ENCODE measurements at regions not wholly inside any gene's neighbourhood (a gene's known extent, or its start where the extent isn't known, plus 50 kb on each side); places are given as distances from the start of the nearest gene placed in this dataset.

- Mint-ChIP-seq H3K9me3 (peaks cover 0 to 6% (median 2%) of the 10 kb centered on the region in 3 donors), H3K4me1 (peaks cover 37 to 52% (median 45%) of the 10 kb centered on the region in 3 donors), H3K4me3 (no peak overlapping the region), H3K27me3 (peaks cover 1 to 3% of the 10 kb centered on the region in 2 donors), H3K27ac (peak overlapping the region in 1 of 2 donors; percentile 56), H3K36me3 (no peaks in the 10 kb centered on the region)
- H3K4me1 ChIP-seq (ENCODE audit: control insufficient read depth in 1 of 2, extremely low read depth in 1 of 2, insufficient read depth in 2 of 2, low read length in 2 of 2) = peaks cover 13 to 32% of the 10 kb centered on the region in 2 experiments
- ATAC-seq (replicated peaks in 1 of 4) (no peak), DNase-seq (no peak)
- H3K27me3 ChIP-seq (replicated peaks in 1 of 2; ENCODE audit: control insufficient read depth in 2 of 2, extremely low read depth in 1 of 2, insufficient read depth in 2 of 2, low read length in 1 of 2) = no peaks in the 10 kb centered on the region
- no peaks in the 10 kb centered on the region for H3K36me3 ChIP-seq (ENCODE audit: control insufficient read depth in 2 of 2, extremely low read depth in 1 of 2, insufficient read depth in 1 of 2, low read length in 1 of 2)
- POLR2A ChIA-PET = no interaction called here
- WGBS (ENCODE audit: insufficient coverage) = no CpG with 5 or more reads among the region's 5 CpGs
- no peak overlapping the region for H3K27ac ChIP-seq (ENCODE audit: low read length)
- CTCF ChIA-PET = no interaction called here
- no peak overlapping the region for H3K4me3 ChIP-seq (ENCODE audit: control insufficient read depth in 1 of 2, extremely low read depth in 1 of 2, low read length in 1 of 2)
- H3K9me3 ChIP-seq = no peaks in the 10 kb centered on the region
Measured at GRCh38 chr6:110558575-110558974, 82.2 kb upstream of the SLC22A16 start.

DNA sequence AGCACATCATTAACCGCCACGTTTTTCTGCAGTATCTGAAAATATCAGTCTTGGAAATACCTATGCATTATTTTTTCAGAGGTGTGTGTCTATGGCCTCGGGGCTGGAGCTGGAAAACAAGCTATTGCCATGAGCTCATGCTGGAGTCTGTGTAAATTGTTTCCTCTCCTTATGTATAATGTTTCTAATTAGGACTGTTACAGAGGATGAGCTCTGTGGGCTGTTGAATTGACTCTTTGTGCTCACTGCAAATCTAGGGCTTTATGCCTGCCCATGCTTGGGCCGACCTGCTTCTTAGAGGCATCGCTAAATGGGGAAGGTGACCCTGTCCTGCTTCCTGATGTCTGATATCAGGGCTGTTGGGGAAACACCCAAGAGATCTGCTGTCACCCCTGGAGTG is 80.8 kb upstream of the SLC22A16 start:
- H3K4me3 Mint-ChIP-seq = no peak overlapping the region
- peaks cover 13 to 31% of the 10 kb centered on the region in 2 experiments for H3K4me1 ChIP-seq (ENCODE audit: control insufficient read depth in 1 of 2, extremely low read depth in 1 of 2, insufficient read depth in 2 of 2, low read length in 2 of 2)

DNA sequence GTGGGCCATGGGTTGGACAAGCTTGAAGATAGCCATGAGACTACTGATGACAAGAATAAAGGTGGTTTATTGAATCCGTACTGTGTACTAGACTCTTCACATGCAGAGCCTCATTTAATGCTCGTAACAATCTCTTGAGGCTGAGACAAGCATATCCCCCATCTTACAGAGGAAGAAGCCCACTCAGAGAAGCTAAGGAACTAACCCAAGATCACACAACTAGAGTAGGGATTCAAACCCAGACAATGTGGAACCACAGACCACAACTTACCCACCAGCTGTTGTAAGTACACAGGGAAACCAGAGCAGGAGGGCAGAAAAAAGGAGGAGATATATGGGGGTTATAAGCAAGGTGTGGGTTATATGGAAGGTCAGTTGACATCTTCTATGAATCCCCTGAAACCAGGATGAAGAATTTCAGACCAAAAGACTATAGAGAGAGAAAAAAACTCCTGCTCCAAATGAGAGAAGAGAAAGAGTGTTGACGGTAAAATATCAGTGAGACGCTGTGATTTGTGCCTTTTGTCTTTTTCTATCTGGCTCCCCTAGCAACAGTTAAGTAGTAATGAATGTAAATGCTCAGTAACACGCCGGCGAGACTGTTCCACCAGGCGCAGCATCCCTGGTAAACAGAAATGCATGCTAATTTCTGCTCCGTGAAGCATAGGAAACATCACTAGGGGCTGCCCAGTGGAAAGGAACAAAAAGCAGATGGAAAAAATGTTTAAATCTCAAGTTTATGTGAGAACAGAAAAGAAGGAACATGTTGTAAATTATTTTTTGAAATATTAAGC is 80.1 kb upstream of the SLC22A16 start:
- Histone ChIP-seq H3K9me3 (no peaks in the 10 kb centered on the region), H3K27ac (ENCODE audit: low read length) (no peak overlapping the region), H3K36me3 (ENCODE audit: control insufficient read depth in 2 of 2, extremely low read depth in 1 of 2, insufficient read depth in 1 of 2, low read length in 1 of 2) (no peaks in the 10 kb centered on the region), H3K4me1 (ENCODE audit: control insufficient read depth in 1 of 2, extremely low read depth in 1 of 2, insufficient read depth in 2 of 2, low read length in 2 of 2) (peaks cover 10 to 24% of the 10 kb centered on the region in 2 experiments), H3K27me3 (replicated peaks in 1 of 2; ENCODE audit: control insufficient read depth in 2 of 2, extremely low read depth in 1 of 2, insufficient read depth in 2 of 2, low read length in 1 of 2) (no peaks in the 10 kb centered on the region), H3K4me3 (ENCODE audit: control insufficient read depth in 1 of 2, extremely low read depth in 1 of 2, low read length in 1 of 2) (no peak overlapping the region)
- Mint-ChIP-seq H3K36me3 (no peaks in the 10 kb centered on the region), H3K27me3 (peaks cover 4% of the 10 kb centered on the region in 2 donors), H3K4me1 (peaks cover 28 to 35% (median 28%) of the 10 kb centered on the region in 3 donors), H3K4me3 (no peak overlapping the region), H3K27ac (no peak overlapping the region), H3K9me3 (peaks cover 0 to 8% (median 5%) of the 10 kb centered on the region in 3 donors)
- ChIA-PET CTCF (interaction anchor here in 1 of 2 donors (1.3 kb wide), 1 partner anchor 19 kb away, joined by 3 read pairs; no protein-coding TSS in a partner anchor), POLR2A (no interaction called here)
- ATAC-seq (replicated peaks in 1 of 4) = no peak
- no peak for DNase-seq
- WGBS (ENCODE audit: insufficient coverage) = 84% methylated on average over 5 of the region's 9 CpGs

More for the DNA sequence above, 80.8 kb upstream of the SLC22A16 start:
- WGBS (ENCODE audit: insufficient coverage) = 88% methylated on average over 2 of the region's 5 CpGs
- ATAC-seq (replicated peaks in 1 of 4) (no peak), DNase-seq (no peak)
- ChIA-PET POLR2A (no interaction called here), CTCF (interaction anchor here in 1 of 2 donors (1.3 kb wide), 1 partner anchor 19 kb away, joined by 3 read pairs; no protein-coding TSS in a partner anchor)
- Mint-ChIP-seq H3K4me1 (peaks cover 34 to 42% (median 34%) of the 10 kb centered on the region in 3 donors), H3K27ac (no peak overlapping the region), H3K27me3 (peaks cover 3 to 4% of the 10 kb centered on the region in 2 donors), H3K36me3 (no peaks in the 10 kb centered on the region), H3K9me3 (peaks cover 0 to 4% (median 3%) of the 10 kb centered on the region in 3 donors)
- H3K9me3 ChIP-seq = no peaks in the 10 kb centered on the region
- no peak overlapping the region for H3K27ac ChIP-seq (ENCODE audit: low read length)
- no peaks in the 10 kb centered on the region for H3K36me3 ChIP-seq (ENCODE audit: control insufficient read depth in 2 of 2, extremely low read depth in 1 of 2, insufficient read depth in 1 of 2, low read length in 1 of 2)
- H3K4me3 ChIP-seq (ENCODE audit: control insufficient read depth in 1 of 2, extremely low read depth in 1 of 2, low read length in 1 of 2) = no peak overlapping the region
- H3K27me3 ChIP-seq (replicated peaks in 1 of 2; ENCODE audit: control insufficient read depth in 2 of 2, extremely low read depth in 1 of 2, insufficient read depth in 2 of 2, low read length in 1 of 2) = no peaks in the 10 kb centered on the region

DNA sequence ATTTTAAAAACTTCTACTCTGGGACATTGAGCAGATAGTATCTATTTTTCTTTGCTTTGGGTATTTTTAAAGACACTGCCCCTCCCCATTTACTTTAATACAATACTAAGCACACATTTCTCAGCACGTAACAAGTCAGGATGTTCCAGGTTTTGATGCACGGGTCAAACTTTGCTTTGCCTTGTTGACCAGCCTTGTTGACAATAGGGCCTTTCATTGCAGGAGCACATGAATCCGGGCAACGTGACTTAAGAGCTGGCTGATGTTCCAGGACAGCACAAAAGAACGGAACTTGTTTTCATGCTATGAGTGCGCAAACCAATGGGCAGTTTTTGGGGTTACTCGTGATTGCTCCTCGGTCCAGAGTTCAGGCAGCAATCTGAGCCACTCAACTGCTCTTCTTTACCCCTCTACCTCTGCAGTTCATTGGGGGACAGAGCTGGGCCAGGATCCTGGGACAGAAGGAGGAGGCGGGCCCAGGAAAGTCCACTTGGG is 78.6 kb upstream of the SLC22A16 start:
- Histone ChIP-seq H3K9me3 (no peaks in the 10 kb centered on the region), H3K4me1 (ENCODE audit: control insufficient read depth in 1 of 2, extremely low read depth in 1 of 2, insufficient read depth in 2 of 2, low read length in 2 of 2) (peaks cover under 1 to 13% of the 10 kb centered on the region in 2 experiments), H3K27ac (ENCODE audit: low read length) (no peak overlapping the region), H3K27me3 (replicated peaks in 1 of 2; ENCODE audit: control insufficient read depth in 2 of 2, extremely low read depth in 1 of 2, insufficient read depth in 2 of 2, low read length in 1 of 2) (peaks cover 0 to 6% of the 10 kb centered on the region in 2 experiments), H3K36me3 (ENCODE audit: control insufficient read depth in 2 of 2, extremely low read depth in 1 of 2, insufficient read depth in 1 of 2, low read length in 1 of 2) (no peaks in the 10 kb centered on the region), H3K4me3 (ENCODE audit: control insufficient read depth in 1 of 2, extremely low read depth in 1 of 2, low read length in 1 of 2) (no peak overlapping the region)
- 92% methylated on average over 6 of the region's 9 CpGs for WGBS (ENCODE audit: insufficient coverage)
- ChIA-PET CTCF (no interaction called here), POLR2A (no interaction called here)
- H3K4me3 Mint-ChIP-seq = no peak overlapping the region
- no peaks in the 10 kb centered on the region for H3K36me3 Mint-ChIP-seq
- peaks cover 0 to 8% (median 5%) of the 10 kb centered on the region in 3 donors for H3K9me3 Mint-ChIP-seq
- DNase-seq (no peak), ATAC-seq (replicated peaks in 1 of 4) (no peak)
- peaks cover 12 to 20% (median 13%) of the 10 kb centered on the region in 3 donors for H3K4me1 Mint-ChIP-seq
- H3K27ac Mint-ChIP-seq = no peak overlapping the region
- H3K27me3 Mint-ChIP-seq = peaks cover 4 to 7% of the 10 kb centered on the region in 2 donors

- ATAC-seq (replicated peaks in 1 of 4) (no peak), DNase-seq (no peak)
- ChIA-PET CTCF (no interaction called here), POLR2A (no interaction called here)
- Histone ChIP-seq H3K4me3 (ENCODE audit: control insufficient read depth in 1 of 2, extremely low read depth in 1 of 2, low read length in 1 of 2) (no peak overlapping the region), H3K36me3 (ENCODE audit: control insufficient read depth in 2 of 2, extremely low read depth in 1 of 2, insufficient read depth in 1 of 2, low read length in 1 of 2) (no peaks in the 10 kb centered on the region), H3K27ac (ENCODE audit: low read length) (no peak overlapping the region), H3K27me3 (replicated peaks in 1 of 2; ENCODE audit: control insufficient read depth in 2 of 2, extremely low read depth in 1 of 2, insufficient read depth in 2 of 2, low read length in 1 of 2) (peaks cover 0 to 6% of the 10 kb centered on the region in 2 experiments), H3K9me3 (no peaks in the 10 kb centered on the region), H3K4me1 (ENCODE audit: control insufficient read depth in 1 of 2, extremely low read depth in 1 of 2, insufficient read depth in 2 of 2, low read length in 2 of 2) (peaks cover 0 to 9% of the 10 kb centered on the region in 2 experiments)
- no CpG with 5 or more reads among the region's 2 CpGs for WGBS (ENCODE audit: insufficient coverage)
- Mint-ChIP-seq H3K27me3 (peaks cover 4 to 7% of the 10 kb centered on the region in 2 donors), H3K36me3 (no peaks in the 10 kb centered on the region), H3K27ac (no peak overlapping the region), H3K9me3 (peaks cover 0 to 8% (median 5%) of the 10 kb centered on the region in 3 donors), H3K4me3 (no peak overlapping the region), H3K4me1 (peaks cover 7 to 15% (median 9%) of the 10 kb centered on the region in 3 donors)
Measured at GRCh38 chr6:110554441-110554840, 78.0 kb upstream of the SLC22A16 start.

DNA sequence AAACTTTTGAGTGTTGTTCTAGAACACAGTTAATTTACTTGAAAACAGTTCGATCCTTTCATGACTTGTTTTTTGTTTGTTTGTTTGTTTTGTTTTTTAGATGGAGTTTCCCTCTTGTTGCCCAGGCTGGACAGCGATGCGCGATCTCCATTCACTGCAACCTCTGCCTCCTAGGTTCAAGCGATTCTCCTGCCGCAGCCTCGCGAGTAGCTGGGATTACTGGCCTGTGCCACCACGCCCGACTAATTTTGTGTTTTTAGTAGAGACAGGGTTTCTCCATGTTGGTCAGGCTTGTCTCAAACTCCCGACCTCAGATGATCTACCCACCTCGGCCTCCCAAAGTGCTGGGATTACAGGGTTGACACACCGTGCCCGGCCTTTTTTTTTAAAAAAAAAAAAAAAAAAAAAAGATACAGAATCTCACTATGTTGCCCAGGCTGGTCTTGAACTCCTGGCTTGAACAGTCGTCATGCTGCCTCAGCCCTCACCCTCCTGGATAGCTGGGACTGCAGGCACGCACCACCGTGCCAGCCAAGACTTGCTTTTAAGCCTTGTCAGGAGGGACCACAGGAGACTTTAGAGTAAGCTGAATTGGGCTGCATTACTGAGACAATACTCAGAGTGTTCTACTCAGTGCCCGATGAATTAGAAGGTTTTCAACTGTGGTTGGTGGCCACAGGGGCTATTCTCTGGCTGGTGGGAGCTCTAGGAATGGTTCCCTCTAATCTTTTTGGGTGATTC is 76.7 kb upstream of the SLC22A16 start:
- H3K9me3 ChIP-seq = no peaks in the 10 kb centered on the region
- no peak overlapping the region for H3K27ac ChIP-seq (ENCODE audit: low read length)
- H3K27me3 ChIP-seq (replicated peaks in 1 of 2; ENCODE audit: control insufficient read depth in 2 of 2, extremely low read depth in 1 of 2, insufficient read depth in 2 of 2, low read length in 1 of 2) = peaks cover 0 to 6% of the 10 kb centered on the region in 2 experiments
- CTCF ChIA-PET = no interaction called here
- no peaks in the 10 kb centered on the region for H3K36me3 ChIP-seq (ENCODE audit: control insufficient read depth in 2 of 2, extremely low read depth in 1 of 2, insufficient read depth in 1 of 2, low read length in 1 of 2)
- no peak overlapping the region for H3K4me3 Mint-ChIP-seq
- POLR2A ChIA-PET = interaction anchor here in 1 of 2 donors (0.5 kb wide), 1 partner anchor 65 kb away, joined by 3 read pairs; no protein-coding TSS in a partner anchor
- peaks cover 4 to 7% of the 10 kb centered on the region in 2 donors for H3K27me3 Mint-ChIP-seq
- H3K4me1 Mint-ChIP-seq = peaks cover 3 to 7% (median 7%) of the 10 kb centered on the region in 3 donors
- no peaks in the 10 kb centered on the region for H3K36me3 Mint-ChIP-seq
- H3K4me3 ChIP-seq (ENCODE audit: control insufficient read depth in 1 of 2, extremely low read depth in 1 of 2, low read length in 1 of 2) = no peak overlapping the region
- DNase-seq (no peak), ATAC-seq (replicated peaks in 1 of 4) (no peak)
- peaks cover 0 to 8% (median 3%) of the 10 kb centered on the region in 3 donors for H3K9me3 Mint-ChIP-seq
- no peaks in the 10 kb centered on the region for H3K4me1 ChIP-seq (ENCODE audit: control insufficient read depth in 1 of 2, extremely low read depth in 1 of 2, insufficient read depth in 2 of 2, low read length in 2 of 2)
- 97% methylated on average over 13 of the region's 18 CpGs for WGBS (ENCODE audit: insufficient coverage)
- H3K27ac Mint-ChIP-seq = no peak overlapping the region

Data from T-cell (primary cell).